ENCODE measurements at regions not wholly inside any gene's neighbourhood (a gene's known extent, or its start where the extent isn't known, plus 50 kb on each side); places are given as distances from the start of the nearest gene placed in this dataset.

- no peak overlapping the region for H3K27ac Mint-ChIP-seq
Observed at GRCh38 chr6:93566285-93566684, 146.9 kb upstream of the EPHA7 start.

GRCh38 chr6:93562582-93562981, 143.2 kb upstream of the EPHA7 start:
- Histone ChIP-seq H3K9me3 (ENCODE audit: low read depth) (no peaks in the 10 kb centered on the region), H3K36me3 (no peaks in the 10 kb centered on the region), H3K27me3 (no peaks in the 10 kb centered on the region), H4K20me1 (ENCODE audit: low read depth) (no peaks in the 10 kb centered on the region), H2AFZ (replicated peaks) (peak overlapping the region; percentile 41), H3F3A (ENCODE audit: low read depth) (no peaks in the 10 kb centered on the region), H3K27ac (no peak overlapping the region), H3K4me2 (no peak overlapping the region), H3K79me2 (ENCODE audit: low read depth) (no peaks in the 10 kb centered on the region), H3K9ac (no peak overlapping the region), H3K4me1 (no peaks in the 10 kb centered on the region), H3K4me3 (no peak overlapping the region)
- no peak for DNase-seq (ENCODE audit: low spot score)
- H3K27me3 Mint-ChIP-seq (ENCODE audit: insufficient read depth, low read depth) = no peaks in the 10 kb centered on the region
- peaks cover 8% of the 10 kb centered on the region for H3K9me3 Mint-ChIP-seq
- no peak overlapping the region for H3K27ac Mint-ChIP-seq
- peaks cover 10% of the 10 kb centered on the region for H3K4me1 Mint-ChIP-seq
- no peaks in the 10 kb centered on the region for H3K36me3 Mint-ChIP-seq
- no peak overlapping the region for H3K4me3 Mint-ChIP-seq
- TF ChIP-seq CTCF (IDR thresholded peaks at IDR 0.05) (no peak), EZH2 (IDR thresholded peaks at IDR 0.05) (no peak), EZH2phosphoT487 (IDR thresholded peaks at IDR 0.05) (no peak)

More at GRCh38 chr6:93566285-93566684, 146.9 kb upstream of the EPHA7 start:
- Histone ChIP-seq H3K79me2 (ENCODE audit: low read depth) (no peaks in the 10 kb centered on the region), H3K9ac (no peak overlapping the region), H4K20me1 (ENCODE audit: low read depth) (no peaks in the 10 kb centered on the region), H3F3A (ENCODE audit: low read depth) (no peaks in the 10 kb centered on the region), H2AFZ (replicated peaks) (no peak overlapping the region), H3K4me2 (no peak overlapping the region), H3K4me3 (no peak overlapping the region), H3K27ac (no peak overlapping the region), H3K9me3 (ENCODE audit: low read depth) (no peaks in the 10 kb centered on the region), H3K27me3 (no peaks in the 10 kb centered on the region), H3K36me3 (no peaks in the 10 kb centered on the region), H3K4me1 (no peaks in the 10 kb centered on the region)
- no peak for DNase-seq (ENCODE audit: low spot score)
- H3K9me3 Mint-ChIP-seq = peaks cover 8% of the 10 kb centered on the region
- H3K4me3 Mint-ChIP-seq = no peak overlapping the region
- peaks cover 37% of the 10 kb centered on the region for H3K4me1 Mint-ChIP-seq
- H3K36me3 Mint-ChIP-seq = no peaks in the 10 kb centered on the region
- TF ChIP-seq CTCF (IDR thresholded peaks at IDR 0.05) (no peak), EZH2phosphoT487 (IDR thresholded peaks at IDR 0.05) (no peak), EZH2 (IDR thresholded peaks at IDR 0.05) (no peak)
- H3K27me3 Mint-ChIP-seq (ENCODE audit: insufficient read depth, low read depth) = no peaks in the 10 kb centered on the region

GRCh38 chr6:93555292-93555691, 135.9 kb upstream of the EPHA7 start:
- H3K4me1 ChIP-seq = no peaks in the 10 kb centered on the region
- Mint-ChIP-seq H3K4me3 (no peak overlapping the region), H3K9me3 (no peaks in the 10 kb centered on the region), H3K4me1 (no peaks in the 10 kb centered on the region), H3K27ac (no peak overlapping the region), H3K36me3 (no peaks in the 10 kb centered on the region), H3K27me3 (ENCODE audit: insufficient read depth, low read depth) (no peaks in the 10 kb centered on the region)
- H3K9me3 ChIP-seq (ENCODE audit: low read depth) = no peaks in the 10 kb centered on the region
- H4K20me1 ChIP-seq (ENCODE audit: low read depth) = no peaks in the 10 kb centered on the region
- DNase-seq (ENCODE audit: low spot score) = peak; percentile 9
- no peaks in the 10 kb centered on the region for H3K36me3 ChIP-seq
- no peaks in the 10 kb centered on the region for H3K27me3 ChIP-seq
- TF ChIP-seq EZH2phosphoT487 (IDR thresholded peaks at IDR 0.05) = no peak
- TF ChIP-seq CTCF (IDR thresholded peaks at IDR 0.05) = no peak
- no peak for TF ChIP-seq EZH2 (IDR thresholded peaks at IDR 0.05)
- H2AFZ ChIP-seq (replicated peaks) = peak overlapping the region; percentile 9
- no peak overlapping the region for H3K27ac ChIP-seq
- H3K4me3 ChIP-seq = no peak overlapping the region
- no peaks in the 10 kb centered on the region for H3K79me2 ChIP-seq (ENCODE audit: low read depth)
- no peaks in the 10 kb centered on the region for H3F3A ChIP-seq (ENCODE audit: low read depth)
- no peak overlapping the region for H3K4me2 ChIP-seq
- no peak overlapping the region for H3K9ac ChIP-seq

Data from neural progenitor cell (in vitro differentiated cells).